Activated CD8-positive, alpha-beta memory T cell treated with anti-CD3 and anti-CD28 coated beads, Interleukin-2, amount 50 U/mL, for 1 hour (primary cell): ENCODE measurements at regions not wholly inside any gene's neighbourhood (a gene's known extent, or its start where the extent isn't known, plus 50 kb on each side); places are given as distances from the start of the nearest gene placed in this dataset.
"Not testable (repeated sequence)": the region's sequence is repeated elsewhere in the genome, so short reads cannot be mapped to it uniquely, and the experiment has no call there.

ENCODE experiments used
- DNase-seq: peaks from one replicate; pipeline ENCODE4 v3.0.0-alpha.2; 2020; ENCODE audit errors: extremely low read depth

- DNase-seq: no peak
Observed at GRCh38 chr22:48923165-48923865, 904.4 kb downstream of the BRD1 start.

- no peak for DNase-seq
Observed at GRCh38 chr22:48921411-48921903, 906.2 kb downstream of the BRD1 start.

GRCh38 chr22:48920776-48921241 is 906.9 kb downstream of the BRD1 start:
- DNase-seq: no peak

GRCh38 chr22:48919851-48920589 is 907.7 kb downstream of the BRD1 start:
- no peak for DNase-seq

- no peak for DNase-seq
Observed at GRCh38 chr22:48919187-48919590, 908.5 kb downstream of the BRD1 start.

GRCh38 chr22:48918585-48919186 is 909.0 kb downstream of the BRD1 start:
- no peak for DNase-seq

GRCh38 chr22:48912356-48913066 is 915.2 kb downstream of the BRD1 start:
- not testable (repeated sequence) for DNase-seq

GRCh38 chr22:48911647-48912046 is 916.0 kb downstream of the BRD1 start:
- DNase-seq: not testable (repeated sequence)

- DNase-seq: not testable (repeated sequence)
Observed at GRCh38 chr22:48911067-48911466, 916.6 kb downstream of the BRD1 start.

- DNase-seq: no peak
Observed at GRCh38 chr22:48908547-48908946, 919.1 kb downstream of the BRD1 start.

GRCh38 chr22:48907591-48907990 is 920.1 kb downstream of the BRD1 start:
- DNase-seq: no peak

GRCh38 chr22:48906216-48906835 is 921.3 kb downstream of the BRD1 start:
- no peak for DNase-seq

- no peak for DNase-seq
Observed at GRCh38 chr22:48905206-48905975, 922.3 kb downstream of the BRD1 start.

GRCh38 chr22:48902983-48903650 is 924.6 kb downstream of the BRD1 start:
- no peak for DNase-seq

GRCh38 chr22:48902001-48902869 is 925.4 kb downstream of the BRD1 start:
- DNase-seq: no peak

GRCh38 chr22:48901324-48901723 is 926.3 kb downstream of the BRD1 start:
- DNase-seq: no peak

- DNase-seq: no peak
Observed at GRCh38 chr22:48900626-48901025, 927.0 kb downstream of the BRD1 start.

GRCh38 chr22:48900327-48900597 is 927.4 kb downstream of the BRD1 start:
- no peak for DNase-seq

- no peak for DNase-seq
Observed at GRCh38 chr22:48899523-48900326, 927.9 kb downstream of the BRD1 start.
